ENCODE measurements at regions not wholly inside any gene's neighbourhood (a gene's known extent, or its start where the extent isn't known, plus 50 kb on each side); places are given as distances from the start of the nearest gene placed in this dataset.

- Histone ChIP-seq H3K27ac (ENCODE audit: low read length) (no peak overlapping the region), H3K27me3 (ENCODE audit: control insufficient read depth in 1 of 2, insufficient read depth in 2 of 2, low read length in 2 of 2) (no peaks in the 10 kb centered on the region), H3K9ac (ENCODE audit: low read length in 2 of 2) (no peak overlapping the region)
These were observed 1165.3 kb downstream of the TBC1D22A start for GRCh38 chr22:47927648-47928210.

GRCh38 chr22:47923011-47923427 lies 1160.6 kb downstream of the TBC1D22A start:
- Histone ChIP-seq H3K4me1 (ENCODE audit: control insufficient read depth, insufficient read depth, low read length) (no peaks in the 10 kb centered on the region), H3K36me3 (ENCODE audit: control insufficient read depth in 2 of 2, insufficient read depth in 2 of 2, low read length in 2 of 2) (no peaks in the 10 kb centered on the region), H3K27ac (ENCODE audit: low read length) (no peak overlapping the region), H3K4me3 (ENCODE audit: low read length in 2 of 2) (no peak overlapping the region), H3K9ac (ENCODE audit: low read length in 2 of 2) (no peak overlapping the region), H3K27me3 (ENCODE audit: control insufficient read depth in 1 of 2, insufficient read depth in 2 of 2, low read length in 2 of 2) (no peaks in the 10 kb centered on the region), H3K9me3 (ENCODE audit: control insufficient read depth in 2 of 2, low read length in 2 of 2) (peaks cover 7 to 9% of the 10 kb centered on the region in 2 donors)

More at GRCh38 chr22:47927648-47928210, 1165.3 kb downstream of the TBC1D22A start:
- H3K4me3 ChIP-seq (ENCODE audit: low read length in 2 of 2): no peak overlapping the region
- H3K36me3 ChIP-seq (ENCODE audit: control insufficient read depth in 2 of 2, insufficient read depth in 2 of 2, low read length in 2 of 2): no peaks in the 10 kb centered on the region
- H3K9me3 ChIP-seq (ENCODE audit: control insufficient read depth in 2 of 2, low read length in 2 of 2): peaks cover 7 to 9% of the 10 kb centered on the region in 2 donors
- no peaks in the 10 kb centered on the region for H3K4me1 ChIP-seq (ENCODE audit: control insufficient read depth, insufficient read depth, low read length)

GRCh38 chr22:47921906-47922305 lies 1159.5 kb downstream of the TBC1D22A start:
- Histone ChIP-seq H3K27ac (ENCODE audit: low read length) (no peak overlapping the region), H3K9me3 (ENCODE audit: control insufficient read depth in 2 of 2, low read length in 2 of 2) (peaks cover 7 to 9% of the 10 kb centered on the region in 2 donors), H3K4me3 (ENCODE audit: low read length in 2 of 2) (no peak overlapping the region), H3K4me1 (ENCODE audit: control insufficient read depth, insufficient read depth, low read length) (no peaks in the 10 kb centered on the region), H3K27me3 (ENCODE audit: control insufficient read depth in 1 of 2, insufficient read depth in 2 of 2, low read length in 2 of 2) (no peaks in the 10 kb centered on the region), H3K36me3 (ENCODE audit: control insufficient read depth in 2 of 2, insufficient read depth in 2 of 2, low read length in 2 of 2) (no peaks in the 10 kb centered on the region), H3K9ac (ENCODE audit: low read length in 2 of 2) (no peak overlapping the region)

GRCh38 chr22:47920380-47920959 lies 1158.0 kb downstream of the TBC1D22A start:
- H3K9me3 ChIP-seq (ENCODE audit: control insufficient read depth in 2 of 2, low read length in 2 of 2): peaks cover 7 to 9% of the 10 kb centered on the region in 2 donors
- H3K27ac ChIP-seq (ENCODE audit: low read length): no peak overlapping the region
- no peak overlapping the region for H3K4me3 ChIP-seq (ENCODE audit: low read length in 2 of 2)
- H3K36me3 ChIP-seq (ENCODE audit: control insufficient read depth in 2 of 2, insufficient read depth in 2 of 2, low read length in 2 of 2): no peaks in the 10 kb centered on the region
- H3K4me1 ChIP-seq (ENCODE audit: control insufficient read depth, insufficient read depth, low read length): no peaks in the 10 kb centered on the region
- H3K9ac ChIP-seq (ENCODE audit: low read length in 2 of 2): no peak overlapping the region
- no peaks in the 10 kb centered on the region for H3K27me3 ChIP-seq (ENCODE audit: control insufficient read depth in 1 of 2, insufficient read depth in 2 of 2, low read length in 2 of 2)

- H3K27ac ChIP-seq (ENCODE audit: low read length): no peak overlapping the region
- no peaks in the 10 kb centered on the region for H3K27me3 ChIP-seq (ENCODE audit: control insufficient read depth in 1 of 2, insufficient read depth in 2 of 2, low read length in 2 of 2)
These were observed 1157.4 kb downstream of the TBC1D22A start for GRCh38 chr22:47919893-47920292.

GRCh38 chr22:47919001-47919441 lies 1156.6 kb downstream of the TBC1D22A start:
- Histone ChIP-seq H3K36me3 (ENCODE audit: control insufficient read depth in 2 of 2, insufficient read depth in 2 of 2, low read length in 2 of 2) (no peaks in the 10 kb centered on the region), H3K4me3 (ENCODE audit: low read length in 2 of 2) (no peak overlapping the region), H3K9ac (ENCODE audit: low read length in 2 of 2) (no peak overlapping the region), H3K27me3 (ENCODE audit: control insufficient read depth in 1 of 2, insufficient read depth in 2 of 2, low read length in 2 of 2) (no peaks in the 10 kb centered on the region), H3K9me3 (ENCODE audit: control insufficient read depth in 2 of 2, low read length in 2 of 2) (peaks cover 2 to 3% of the 10 kb centered on the region in 2 donors), H3K27ac (ENCODE audit: low read length) (no peak overlapping the region), H3K4me1 (ENCODE audit: control insufficient read depth, insufficient read depth, low read length) (no peaks in the 10 kb centered on the region)

More at GRCh38 chr22:47919893-47920292, 1157.4 kb downstream of the TBC1D22A start:
- peaks cover 7% of the 10 kb centered on the region in 2 donors for H3K9me3 ChIP-seq (ENCODE audit: control insufficient read depth in 2 of 2, low read length in 2 of 2)
- H3K4me3 ChIP-seq (ENCODE audit: low read length in 2 of 2): no peak overlapping the region
- no peak overlapping the region for H3K9ac ChIP-seq (ENCODE audit: low read length in 2 of 2)
- H3K4me1 ChIP-seq (ENCODE audit: control insufficient read depth, insufficient read depth, low read length): no peaks in the 10 kb centered on the region
- no peaks in the 10 kb centered on the region for H3K36me3 ChIP-seq (ENCODE audit: control insufficient read depth in 2 of 2, insufficient read depth in 2 of 2, low read length in 2 of 2)

GRCh38 chr22:47918276-47918921 lies 1155.9 kb downstream of the TBC1D22A start:
- no peak overlapping the region for H3K27ac ChIP-seq (ENCODE audit: low read length)
- H3K36me3 ChIP-seq (ENCODE audit: control insufficient read depth in 2 of 2, insufficient read depth in 2 of 2, low read length in 2 of 2): no peaks in the 10 kb centered on the region

GRCh38 chr22:47914481-47915097 lies 1152.1 kb downstream of the TBC1D22A start:
- peaks cover 0 to 3% of the 10 kb centered on the region in 2 donors for H3K9me3 ChIP-seq (ENCODE audit: control insufficient read depth in 2 of 2, low read length in 2 of 2)
- no peak overlapping the region for H3K4me3 ChIP-seq (ENCODE audit: low read length in 2 of 2)
- no peak overlapping the region for H3K27ac ChIP-seq (ENCODE audit: low read length)
- no peaks in the 10 kb centered on the region for H3K27me3 ChIP-seq (ENCODE audit: control insufficient read depth in 1 of 2, insufficient read depth in 2 of 2, low read length in 2 of 2)
- no peaks in the 10 kb centered on the region for H3K36me3 ChIP-seq (ENCODE audit: control insufficient read depth in 2 of 2, insufficient read depth in 2 of 2, low read length in 2 of 2)
- H3K9ac ChIP-seq (ENCODE audit: low read length in 2 of 2): no peak overlapping the region
- H3K4me1 ChIP-seq (ENCODE audit: control insufficient read depth, insufficient read depth, low read length): no peaks in the 10 kb centered on the region

More at GRCh38 chr22:47918276-47918921, 1155.9 kb downstream of the TBC1D22A start:
- H3K27me3 ChIP-seq (ENCODE audit: control insufficient read depth in 1 of 2, insufficient read depth in 2 of 2, low read length in 2 of 2): no peaks in the 10 kb centered on the region
- H3K4me3 ChIP-seq (ENCODE audit: low read length in 2 of 2): no peak overlapping the region
- no peaks in the 10 kb centered on the region for H3K4me1 ChIP-seq (ENCODE audit: control insufficient read depth, insufficient read depth, low read length)
- H3K9me3 ChIP-seq (ENCODE audit: control insufficient read depth in 2 of 2, low read length in 2 of 2): no peaks in the 10 kb centered on the region
- no peak overlapping the region for H3K9ac ChIP-seq (ENCODE audit: low read length in 2 of 2)

GRCh38 chr22:47902646-47903180 lies 1140.3 kb downstream of the TBC1D22A start:
- Histone ChIP-seq H3K27ac (ENCODE audit: low read length) (no peak overlapping the region), H3K27me3 (ENCODE audit: control insufficient read depth in 1 of 2, insufficient read depth in 2 of 2, low read length in 2 of 2) (no peaks in the 10 kb centered on the region), H3K4me3 (ENCODE audit: low read length in 2 of 2) (no peak overlapping the region), H3K9me3 (ENCODE audit: control insufficient read depth in 2 of 2, low read length in 2 of 2) (peaks cover 3% of the 10 kb centered on the region in 2 donors), H3K36me3 (ENCODE audit: control insufficient read depth in 2 of 2, insufficient read depth in 2 of 2, low read length in 2 of 2) (no peaks in the 10 kb centered on the region), H3K9ac (ENCODE audit: low read length in 2 of 2) (no peak overlapping the region), H3K4me1 (ENCODE audit: control insufficient read depth, insufficient read depth, low read length) (no peaks in the 10 kb centered on the region)

GRCh38 chr22:47901911-47902310 lies 1139.5 kb downstream of the TBC1D22A start:
- H3K27ac ChIP-seq (ENCODE audit: low read length): no peak overlapping the region
- H3K27me3 ChIP-seq (ENCODE audit: control insufficient read depth in 1 of 2, insufficient read depth in 2 of 2, low read length in 2 of 2): no peaks in the 10 kb centered on the region
- H3K9me3 ChIP-seq (ENCODE audit: control insufficient read depth in 2 of 2, low read length in 2 of 2): peaks cover 3% of the 10 kb centered on the region in 2 donors
- no peak overlapping the region for H3K4me3 ChIP-seq (ENCODE audit: low read length in 2 of 2)
- no peaks in the 10 kb centered on the region for H3K4me1 ChIP-seq (ENCODE audit: control insufficient read depth, insufficient read depth, low read length)
- H3K9ac ChIP-seq (ENCODE audit: low read length in 2 of 2): no peak overlapping the region
- H3K36me3 ChIP-seq (ENCODE audit: control insufficient read depth in 2 of 2, insufficient read depth in 2 of 2, low read length in 2 of 2): no peaks in the 10 kb centered on the region

All from stomach smooth muscle (tissue), 2 donors.